ENCODE measurements at regions not wholly inside any gene's neighbourhood (a gene's known extent, or its start where the extent isn't known, plus 50 kb on each side); places are given as distances from the start of the nearest gene placed in this dataset.

DNA sequence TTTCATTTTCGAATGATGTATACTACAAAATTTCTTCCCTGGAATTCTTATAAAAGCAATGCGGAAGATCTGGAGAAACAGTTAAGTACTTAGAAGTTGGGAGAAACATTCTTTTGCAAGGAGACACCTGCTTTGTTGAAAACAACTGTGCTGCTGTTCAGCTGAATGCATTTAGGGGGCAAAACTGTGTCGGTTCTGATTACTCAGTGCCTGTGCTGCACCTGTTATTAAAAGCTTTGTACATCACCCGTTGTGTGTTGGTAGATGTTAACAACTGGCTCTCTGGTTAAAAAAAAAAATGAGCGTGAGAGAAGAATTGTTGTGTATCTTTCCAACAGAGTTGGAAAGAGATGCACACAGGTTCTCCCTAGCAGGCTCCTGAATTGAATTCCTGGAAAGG, 184.1 kb upstream of the HHIP start:
- CTCF ChIA-PET (ENCODE audit: partially characterized antibody): interaction anchor here (0.6 kb wide), 1 partner anchor 1662 kb away, joined by 3 read pairs; no protein-coding TSS in a partner anchor

More for the DNA sequence above, 184.1 kb upstream of the HHIP start:
- H3K4ac ChIP-seq (replicated peaks; ENCODE audit: insufficient read length, low read depth, low read length): no peak overlapping the region
- H3K79me2 ChIP-seq (ENCODE audit: control insufficient read depth in 1 of 2, insufficient read depth in 2 of 2, low read length in 2 of 2): no peaks in the 10 kb centered on the region
- H2BK5ac ChIP-seq (ENCODE audit: low read depth, low read length): no peak overlapping the region
- no peak overlapping the region for H3K23ac ChIP-seq (ENCODE audit: insufficient read length)
- no peak overlapping the region for H2BK20ac ChIP-seq (ENCODE audit: low read length)
- FAIRE-seq: no peak
- no peak for DNase-seq (ENCODE audit: low read depth in 1 of 2, low spot score in 2 of 2)
- H3K23me2 ChIP-seq (ENCODE audit: low read depth, low read length): no peaks in the 10 kb centered on the region; the same call in 1 of the 2 replicates
- H3K4me1 ChIP-seq (replicated peaks in 1 of 4; ENCODE audit: control insufficient read depth in 3 of 4, insufficient read depth in 4 of 4, low read length in 3 of 4): no peaks in the 10 kb centered on the region
- no peak overlapping the region for H3K27ac ChIP-seq (ENCODE audit: low read depth, low read length)
- H2AFZ ChIP-seq (ENCODE audit: low read length): no peak overlapping the region
- H3K79me1 ChIP-seq (ENCODE audit: low read depth, low read length): no peaks in the 10 kb centered on the region
- H3K18ac ChIP-seq (ENCODE audit: extremely low read depth, low read length): no peak overlapping the region
- no peaks in the 10 kb centered on the region for H3K9me3 ChIP-seq (ENCODE audit: insufficient read depth in 2 of 2, low read depth in 1 of 2, low read length in 1 of 2)
- no peaks in the 10 kb centered on the region for H4K20me1 ChIP-seq (replicated peaks in 1 of 2; ENCODE audit: control insufficient read depth in 1 of 2, insufficient read depth in 2 of 2, low read length in 2 of 2)
- POLR2A ChIA-PET (ENCODE audit: partially characterized antibody): no interaction called here
- no peak overlapping the region for H2BK120ac ChIP-seq (replicated peaks; ENCODE audit: low read depth, low read length)
- H4K5ac ChIP-seq (ENCODE audit: insufficient read length, low read depth, low read length): no peak overlapping the region
- H3K9ac ChIP-seq (replicated peaks in 1 of 4; ENCODE audit: extremely low read depth in 1 of 4, low read depth in 3 of 4, low read length in 3 of 4): no peak overlapping the region
- no peak overlapping the region for H2AK5ac ChIP-seq (ENCODE audit: low read depth, low read length)
- no peak for TF ChIP-seq JUND (IDR thresholded peaks at IDR 0.05; ENCODE audit: low read length)
- TF ChIP-seq SAP30 (IDR thresholded peaks at IDR 0.05; ENCODE audit: insufficient read depth, insufficient replicate concordance, low read length): no peak
- TF ChIP-seq CBX8 (IDR thresholded peaks at IDR 0.05; ENCODE audit: borderline replicate concordance, low read depth, low read length): no peak
- no peak for TF ChIP-seq TAF7 (optimal IDR thresholded peaks at IDR 0.05; ENCODE audit: borderline replicate concordance, low read depth, low read length)
- 89% methylated on average over 5 of the region's 5 CpGs; no CpG with 5 or more reads in 1 of the 2 experiments for WGBS, 2 experiments (ENCODE audit: extremely low coverage in 1 of 2, insufficient coverage in 1 of 2, insufficient read length in 1 of 2, insufficient replicate concordance in 2 of 2, low coverage in 1 of 2, low lambda C conversion rate in 2 of 2, missing lambda C conversion rate in 1 of 2)
- H3K56ac ChIP-seq (replicated peaks; ENCODE audit: insufficient read length, low read depth, low read length): no peak overlapping the region
- H3K14ac ChIP-seq (ENCODE audit: insufficient read length): no peak overlapping the region
- no peaks in the 10 kb centered on the region for H3K27me3 ChIP-seq (replicated peaks in 1 of 4; ENCODE audit: control insufficient read depth in 3 of 4, extremely low read depth in 1 of 4, insufficient read depth in 3 of 4, low read length in 3 of 4)
- no peak overlapping the region for H4K8ac ChIP-seq (ENCODE audit: extremely low read depth, insufficient read depth, low read length)
- no peak overlapping the region for H3K4me2 ChIP-seq (ENCODE audit: insufficient read depth in 1 of 2, low read depth in 2 of 2, low read length in 2 of 2)
- H3K4me3 ChIP-seq (ENCODE audit: extremely low read depth in 1 of 4, insufficient read depth in 2 of 4, low read depth in 3 of 4, low read length in 4 of 4): no peak overlapping the region
- H4K91ac ChIP-seq (replicated peaks; ENCODE audit: insufficient read length, low read length): no peak overlapping the region
- no peak overlapping the region for H2BK12ac ChIP-seq (ENCODE audit: low read depth, low read length)
- H3K36me3 ChIP-seq (ENCODE audit: control insufficient read depth in 2 of 4, insufficient read depth in 4 of 4, low read length in 3 of 4): no peaks in the 10 kb centered on the region
- no peak overlapping the region for H2BK15ac ChIP-seq (ENCODE audit: low read length)

Data from H1 (cell line).